Gastroesophageal sphincter (tissue), 4 donors: ENCODE measurements at regions not wholly inside any gene's neighbourhood (a gene's known extent, or its start where the extent isn't known, plus 50 kb on each side); places are given as distances from the start of the nearest gene placed in this dataset.

Source experiments
- ATAC-seq: fragments of 150-250 bp; one replicate; pipeline ENCODE4 v1.9.1; 2016; ENCODE audit warnings: mild to moderate bottlenecking, moderate library complexity
- H3K27ac ChIP-seq, 4 donors: fragments of 200-600 bp; sonication (generic) in 3 of 4; 1 replicate in 3 of 4; 2 replicates in 1 of 4; pipeline ENCODE4 v1.5.1; 2016 to 2019
- H3K27me3 ChIP-seq: fragments of 200-600 bp; sonication (generic); one replicate; pipeline ENCODE4 v1.5.1; 2019
- H3K36me3 ChIP-seq, 2 donors: fragments of 200-600 bp; sonication (generic); one replicate each; pipeline ENCODE4 v1.5.1; 2019; ENCODE audit warnings: control low read depth in 1 of 2
- H3K4me1 ChIP-seq, 3 donors: fragments of 200-600 bp; sonication (generic); 1 replicate in 2 of 3; 2 replicates in 1 of 3; pipeline ENCODE4 v1.5.1; 2016 to 2019; ENCODE audit warnings: control low read depth in 2 of 3
- H3K4me3 ChIP-seq, 2 donors: fragments of 200-600 bp; sonication (generic); one replicate each; pipeline ENCODE4 v1.5.1; 2019; ENCODE audit warnings: mild to moderate bottlenecking in 1 of 2, moderate library complexity in 1 of 2
- H3K9me3 ChIP-seq, 3 donors: fragments of 200-600 bp; sonication (generic); one replicate each; pipeline ENCODE4 v1.5.1; 2017 to 2019; ENCODE audit warnings: control low read depth in 2 of 3
- EP300 ChIP-seq: sonication (generic); formaldehyde crosslinking; IDR thresholded peaks from one replicate; pipeline ENCODE4 v1.6.1; 2017; ENCODE audit warnings: antibody characterized with exemption, mild to moderate bottlenecking
- POLR2A ChIP-seq, 2 donors: fragments of 450-650 bp; IDR thresholded peaks; one replicate each; pipeline ENCODE4 v1.6.1; 2017; ENCODE audit warnings: antibody characterized with exemption in 2 of 2, mild to moderate bottlenecking in 2 of 2, moderate library complexity in 1 of 2
- POLR2AphosphoS5 ChIP-seq: sonication (generic); formaldehyde crosslinking; IDR thresholded peaks from one replicate; pipeline ENCODE4 v1.6.1; 2017; ENCODE audit warnings: antibody characterized with exemption
- WGBS, 2 donors: methylation state at CpG; one replicate each; pipeline ENCODE4 v1.1.5; 2018; ENCODE audit warnings: low coverage in 1 of 2; 5-methylcytosine and 5-hydroxymethylcytosine counted together
- TF ChIP-seq, protein P1 (sequence below), 4 experiments: fragments of 200-600 bp in 2 of 4; fragments of 450-650 bp in 2 of 4; sonication (generic) in 1 of 4; IDR thresholded peaks; one replicate each; pipeline ENCODE4 v1.5.1; 2017 to 2019; ENCODE audit warnings: antibody characterized with exemption in 4 of 4, mild to moderate bottlenecking in 2 of 4, moderate library complexity in 2 of 4

DNA sequence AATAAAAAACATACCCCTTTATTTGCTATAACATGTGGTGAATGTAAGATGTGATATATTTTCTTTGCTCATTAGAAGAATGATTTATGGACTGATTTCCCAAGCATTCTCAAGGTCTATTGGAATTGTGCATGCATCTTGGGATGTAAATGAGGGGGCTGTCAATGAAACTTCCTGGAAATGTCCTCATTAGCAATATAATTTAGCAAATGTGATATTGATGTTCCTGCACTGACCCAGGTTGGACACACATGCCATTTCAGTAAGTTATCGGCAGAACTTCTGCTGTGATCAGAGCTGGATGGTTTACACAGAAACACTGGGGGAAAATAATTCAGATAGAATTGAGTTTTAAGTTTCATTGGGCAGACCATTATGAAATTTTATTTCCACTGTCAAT lies 99.9 kb downstream of the ELOVL4 start:
- Histone ChIP-seq H3K4me3 (no peak overlapping the region), H3K36me3 (no peaks in the 10 kb centered on the region), H3K27me3 (no peaks in the 10 kb centered on the region), H3K4me1 (no peaks in the 10 kb centered on the region), H3K9me3 (no peaks in the 10 kb centered on the region), H3K27ac (no peak overlapping the region)
- 73 to 100% methylated on average over 1 of the region's 1 CpG for WGBS, 2 donors
- ATAC-seq: no peak
- TF ChIP-seq POLR2AphosphoS5: no peak
- TF ChIP-seq, protein P1, sequence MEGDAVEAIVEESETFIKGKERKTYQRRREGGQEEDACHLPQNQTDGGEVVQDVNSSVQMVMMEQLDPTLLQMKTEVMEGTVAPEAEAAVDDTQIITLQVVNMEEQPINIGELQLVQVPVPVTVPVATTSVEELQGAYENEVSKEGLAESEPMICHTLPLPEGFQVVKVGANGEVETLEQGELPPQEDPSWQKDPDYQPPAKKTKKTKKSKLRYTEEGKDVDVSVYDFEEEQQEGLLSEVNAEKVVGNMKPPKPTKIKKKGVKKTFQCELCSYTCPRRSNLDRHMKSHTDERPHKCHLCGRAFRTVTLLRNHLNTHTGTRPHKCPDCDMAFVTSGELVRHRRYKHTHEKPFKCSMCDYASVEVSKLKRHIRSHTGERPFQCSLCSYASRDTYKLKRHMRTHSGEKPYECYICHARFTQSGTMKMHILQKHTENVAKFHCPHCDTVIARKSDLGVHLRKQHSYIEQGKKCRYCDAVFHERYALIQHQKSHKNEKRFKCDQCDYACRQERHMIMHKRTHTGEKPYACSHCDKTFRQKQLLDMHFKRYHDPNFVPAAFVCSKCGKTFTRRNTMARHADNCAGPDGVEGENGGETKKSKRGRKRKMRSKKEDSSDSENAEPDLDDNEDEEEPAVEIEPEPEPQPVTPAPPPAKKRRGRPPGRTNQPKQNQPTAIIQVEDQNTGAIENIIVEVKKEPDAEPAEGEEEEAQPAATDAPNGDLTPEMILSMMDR (IDR thresholded peaks at IDR 0.05): no peak

DNA sequence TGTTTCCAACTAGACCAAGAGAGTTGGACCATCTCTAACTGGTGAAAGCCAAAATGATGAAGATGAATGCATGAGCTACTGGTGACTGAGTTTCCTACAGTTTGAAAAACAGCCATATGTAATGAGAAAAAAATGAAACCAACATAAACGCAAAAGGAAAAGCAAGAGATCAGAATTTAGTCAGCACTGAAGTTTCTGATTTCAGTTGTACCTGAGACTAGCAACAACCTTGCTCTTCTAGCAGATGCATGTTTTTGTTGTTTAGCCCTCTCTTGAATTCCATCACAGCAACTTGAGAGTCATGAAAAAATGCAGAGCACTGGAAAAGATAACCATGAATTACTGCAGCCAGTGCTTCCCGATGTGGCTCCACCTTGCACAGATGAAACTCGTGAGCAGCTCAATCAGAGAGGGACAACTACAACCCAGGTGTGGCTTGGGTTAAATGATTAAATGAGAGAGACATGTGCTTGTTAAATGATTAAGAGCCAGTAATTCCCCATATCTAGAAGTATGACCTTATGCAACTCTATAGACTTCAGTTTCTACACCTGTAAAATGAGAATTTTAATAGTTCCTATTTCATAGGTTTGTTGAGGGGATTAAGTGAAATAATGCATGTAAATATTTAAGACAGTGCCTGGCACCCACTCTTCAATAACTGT lies 104.8 kb downstream of the ELOVL4 start:
- Histone ChIP-seq H3K4me1 (no peaks in the 10 kb centered on the region), H3K9me3 (no peaks in the 10 kb centered on the region), H3K4me3 (no peak overlapping the region), H3K36me3 (no peaks in the 10 kb centered on the region), H3K27ac (no peak overlapping the region), H3K27me3 (no peaks in the 10 kb centered on the region)
- TF ChIP-seq POLR2A (IDR thresholded peaks at IDR 0.05) (no peak), POLR2AphosphoS5 (no peak), EP300 (no peak)
- TF ChIP-seq, protein P1 (IDR thresholded peaks at IDR 0.05): no peak
- WGBS, 2 donors: 70 to 100% methylated on average over 2 to 3 of the region's 3 CpGs
- ATAC-seq: no peak

DNA sequence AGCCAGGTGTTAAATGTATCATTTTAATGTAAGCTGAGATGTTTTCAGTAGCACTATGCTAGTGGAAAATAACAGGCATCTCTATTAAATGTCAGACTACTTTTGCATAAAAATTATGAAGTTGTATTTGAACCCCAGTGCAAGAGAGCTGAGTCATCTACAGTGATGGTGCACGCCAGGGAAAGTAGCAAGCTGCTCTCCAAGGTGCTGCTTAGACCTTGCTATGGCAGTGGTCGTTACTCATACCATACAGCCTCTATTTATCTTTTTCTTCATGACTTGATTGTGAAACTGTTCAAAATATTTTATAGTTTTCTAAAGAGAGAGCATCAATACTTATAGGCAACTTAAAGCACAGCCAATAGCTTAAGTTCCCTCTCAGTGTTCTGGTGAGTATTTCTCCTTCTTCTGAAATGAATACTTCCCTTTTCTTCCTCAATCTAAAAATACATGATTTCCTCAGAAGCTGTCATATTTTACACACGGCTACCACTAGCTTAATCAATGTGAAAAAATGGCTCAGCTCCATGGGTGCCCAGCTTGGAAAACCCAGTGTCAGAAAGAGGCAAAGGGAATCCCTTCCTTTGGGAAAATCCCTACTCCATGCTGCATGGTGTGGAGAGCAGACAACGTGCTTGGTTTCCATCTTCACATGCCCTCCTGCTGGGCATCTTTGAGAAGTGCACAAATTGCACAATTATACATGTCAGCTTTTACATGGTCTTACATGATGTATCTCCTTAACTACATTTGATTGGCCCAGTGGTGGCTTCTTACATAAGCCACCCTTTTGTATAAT lies 105.6 kb downstream of the ELOVL4 start:
- TF ChIP-seq EP300 (no peak), POLR2A (IDR thresholded peaks at IDR 0.05) (no peak), POLR2AphosphoS5 (no peak)
- TF ChIP-seq, protein P1 (IDR thresholded peaks at IDR 0.05): no peak
- H3K4me1 ChIP-seq: no peaks in the 10 kb centered on the region
- WGBS, 2 donors: 53 to 68% methylated on average over 4 of the region's 4 CpGs
- no peak overlapping the region for H3K27ac ChIP-seq
- no peaks in the 10 kb centered on the region for H3K36me3 ChIP-seq
- H3K27me3 ChIP-seq: no peaks in the 10 kb centered on the region
- H3K9me3 ChIP-seq: no peaks in the 10 kb centered on the region
- no peak overlapping the region for H3K4me3 ChIP-seq
- no peak for ATAC-seq

DNA sequence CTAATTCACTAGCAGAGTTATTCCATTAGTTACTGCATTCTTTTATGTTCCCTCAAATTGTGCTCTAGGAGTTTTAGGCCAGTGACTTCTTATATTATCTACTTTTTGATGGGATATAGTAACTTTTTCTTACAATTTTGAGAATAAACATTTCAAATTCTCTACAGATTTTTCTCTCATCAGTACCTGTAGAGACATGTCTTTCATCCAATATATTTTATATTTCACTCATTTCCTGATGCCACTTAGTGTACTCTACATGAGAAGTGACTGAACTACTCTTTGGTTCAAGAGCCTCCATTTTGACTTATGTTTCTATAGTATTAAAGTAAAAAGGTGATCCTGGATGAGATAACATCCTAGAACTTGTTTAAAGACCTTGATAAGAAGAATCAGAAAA lies 108.5 kb downstream of the ELOVL4 start:
- no peak for ATAC-seq
- no peaks in the 10 kb centered on the region for H3K9me3 ChIP-seq
- H3K4me3 ChIP-seq: no peak overlapping the region
- TF ChIP-seq POLR2A (IDR thresholded peaks at IDR 0.05) (no peak), POLR2AphosphoS5 (no peak), EP300 (no peak)
- TF ChIP-seq, protein P1 (IDR thresholded peaks at IDR 0.05): no peak
- no peaks in the 10 kb centered on the region for H3K36me3 ChIP-seq
- H3K27ac ChIP-seq: no peak overlapping the region
- H3K4me1 ChIP-seq: no peaks in the 10 kb centered on the region
- no peaks in the 10 kb centered on the region for H3K27me3 ChIP-seq

DNA sequence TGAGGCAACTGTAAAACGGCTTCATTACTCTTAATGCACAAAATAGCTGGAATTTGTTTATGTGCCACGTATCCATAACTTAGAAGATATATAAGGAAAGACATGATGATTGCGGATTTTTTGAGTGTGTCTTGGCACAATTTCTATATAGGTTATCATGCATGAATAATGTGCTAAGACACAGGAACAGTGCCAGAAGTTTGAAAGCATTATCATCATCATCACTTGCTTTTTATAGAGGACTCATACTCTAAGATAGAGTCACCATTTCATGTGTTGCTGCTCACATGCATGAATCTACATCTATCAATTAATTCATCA lies 113.4 kb downstream of the ELOVL4 start:
- Histone ChIP-seq H3K9me3 (no peaks in the 10 kb centered on the region), H3K27ac (no peak overlapping the region), H3K4me3 (no peak overlapping the region), H3K27me3 (no peaks in the 10 kb centered on the region), H3K4me1 (no peaks in the 10 kb centered on the region), H3K36me3 (no peaks in the 10 kb centered on the region)
- ATAC-seq: no peak
- WGBS, 2 donors: 21 to 44% methylated on average over 3 of the region's 3 CpGs
- TF ChIP-seq, protein P1 (IDR thresholded peaks at IDR 0.05): no peak
- TF ChIP-seq EP300: no peak
- no peak for TF ChIP-seq POLR2A (IDR thresholded peaks at IDR 0.05)
- TF ChIP-seq POLR2AphosphoS5: no peak
